K562 (cell line): ENCODE measurements at regions not wholly inside any gene's neighbourhood (a gene's known extent, or its start where the extent isn't known, plus 50 kb on each side); places are given as distances from the start of the nearest gene placed in this dataset.

Experiments used
- ARHGAP35 ChIP-seq: fragments of 450-650 bp; IDR thresholded peaks from 2 replicates; pipeline ENCODE4 v1.6.1; 2018; ENCODE audit not compliant: partially characterized antibody
- CLOCK ChIP-seq: fragments of 250-450 bp; sonication (Bioruptor Pico); IDR thresholded peaks from 2 replicates; pipeline ENCODE4 v1.4.0; 2020; ENCODE audit warnings: mild to moderate bottlenecking, moderate library complexity, borderline replicate concordance
- ESRRA ChIP-seq: fragments of 450-650 bp; IDR thresholded peaks from 2 replicates; pipeline ENCODE4 v1.6.1; 2014; ENCODE audit warnings: low read depth, mild to moderate bottlenecking, moderate library complexity, borderline replicate concordance
- GATA2 ChIP-seq: sonication (generic); formaldehyde crosslinking; IDR thresholded peaks from 2 replicates; pipeline ENCODE4 v1.4.0; 2020; ENCODE audit warnings: mild to moderate bottlenecking, missing genetic modification reagents
- HMG20B ChIP-seq: fragments of 250-450 bp; sonication (Bioruptor Pico); IDR thresholded peaks from 2 replicates; pipeline ENCODE4 v1.5.0; 2021; ENCODE audit warnings: mild to moderate bottlenecking
- HNRNPL ChIP-seq: fragments of 200-400 bp; formaldehyde crosslinking; IDR thresholded peaks from 2 replicates; pipeline ENCODE4 v1.6.1; 2017; ENCODE audit warnings: low read depth, mild to moderate bottlenecking, low read length
- IRF2 ChIP-seq: sonication (generic); formaldehyde crosslinking; IDR thresholded peaks from 2 replicates; pipeline ENCODE4 v1.8.1; 2022; ENCODE audit warnings: mild to moderate bottlenecking, missing genetic modification reagents
- JUN ChIP-seq, 2 experiments: sonication (generic) in 1 of 2; formaldehyde crosslinking in 1 of 2; IDR thresholded peaks; 2 replicates each; pipeline versions ENCODE4 v1.6.1 to v1.8.0; 2012 to 2022; ENCODE audit warnings: borderline replicate concordance in 2 of 2, mild to moderate bottlenecking in 2 of 2, improper control_type of control experiment in 1 of 2, low read depth in 1 of 2, low read length in 1 of 2, missing genetic modification reagents in 1 of 2
- ZNF239 ChIP-seq: fragments of 250-450 bp; sonication (Bioruptor Pico); IDR thresholded peaks from 2 replicates; pipeline ENCODE4 v1.4.0; 2020; ENCODE audit warnings: mild to moderate bottlenecking
- ZNF609 ChIP-seq: sonication (generic); formaldehyde crosslinking; IDR thresholded peaks from 2 replicates; pipeline ENCODE4 v1.8.1; 2023; ENCODE audit warnings: missing genetic modification reagents, mild to moderate bottlenecking, borderline replicate concordance
- ZNF79 ChIP-seq: fragments of 250-450 bp; sonication (Bioruptor Pico); IDR thresholded peaks from 2 replicates; pipeline ENCODE4 v1.4.0; 2020; ENCODE audit warnings: low read depth, mild to moderate bottlenecking, moderate library complexity

- TF ChIP-seq CLOCK (CRISPR knock-in tag): no peak
- no peak for TF ChIP-seq ZNF239
- no peak for TF ChIP-seq ESRRA
- no peak for TF ChIP-seq JUN (IDR thresholded peaks at IDR 0.05; ENCODE audit: borderline replicate concordance, low read depth, low read length)
- no peak for TF ChIP-seq JUN (CRISPR knock-in tag; IDR thresholded peaks at IDR 0.05; ENCODE audit: borderline replicate concordance)
- no peak for TF ChIP-seq HNRNPL
- TF ChIP-seq HMG20B (CRISPR knock-in tag): no peak
- TF ChIP-seq GATA2 (CRISPR knock-in tag): no peak
- TF ChIP-seq ZNF79: no peak
- no peak for TF ChIP-seq ARHGAP35
- TF ChIP-seq IRF2 (CRISPR knock-in tag): no peak
- no peak for TF ChIP-seq ZNF609 (CRISPR knock-in tag)
These were observed 364.1 kb downstream of the EFNA5 start (continued) for GRCh38 chr5:107306594-107306993.
